Epithelial cell of esophagus (primary cell): ENCODE measurements at regions not wholly inside any gene's neighbourhood (a gene's known extent, or its start where the extent isn't known, plus 50 kb on each side); places are given as distances from the start of the nearest gene placed in this dataset.
"Not testable (repeated sequence)": the region's sequence is repeated elsewhere in the genome, so short reads cannot be mapped to it uniquely, and the experiment has no call there.

Experiments
- DNase-seq: peaks from one replicate; pipeline ENCODE4 v3.0.0; 2010; ENCODE audit warnings: low read depth
- H3K4me3 ChIP-seq: 2 replicates; pipeline ENCODE4 v1.5.1; 2011; ENCODE audit warnings: mild to moderate bottlenecking, low read length, control low read depth
- CTCF ChIP-seq: IDR thresholded peaks from 2 replicates; pipeline ENCODE4 v1.5.1; 2011; ENCODE audit warnings: low read depth, mild to moderate bottlenecking, low read length, control low read depth, inconsistent platforms; ENCODE audit not compliant: insufficient read depth; ENCODE audit errors: missing control alignments

- no peak overlapping the region for H3K4me3 ChIP-seq
- no peak for TF ChIP-seq CTCF
- DNase-seq: peak; percentile 19
Observed at GRCh38 chr10:108323274-108323798, 1158.8 kb upstream of the SORCS1 start.

GRCh38 chr10:108319434-108320222, 1155.1 kb upstream of the SORCS1 start:
- no peak for TF ChIP-seq CTCF
- H3K4me3 ChIP-seq: no peak overlapping the region
- DNase-seq: no peak

- not testable (repeated sequence) for DNase-seq
- H3K4me3 ChIP-seq: peak overlapping the region; percentile 31
Observed at GRCh38 chr10:108315636-108316035, 1151.1 kb upstream of the SORCS1 start.

- H3K4me3 ChIP-seq: no peak overlapping the region
- no peak for DNase-seq
- no peak for TF ChIP-seq CTCF
Observed at GRCh38 chr10:108307925-108308312, 1143.4 kb upstream of the SORCS1 start.

GRCh38 chr10:108307250-108307924, 1142.9 kb upstream of the SORCS1 start:
- TF ChIP-seq CTCF: no peak
- no peak for DNase-seq
- no peak overlapping the region for H3K4me3 ChIP-seq

GRCh38 chr10:108303149-108303548, 1138.6 kb upstream of the SORCS1 start:
- no peak overlapping the region for H3K4me3 ChIP-seq
- DNase-seq: peak; percentile 32
- TF ChIP-seq CTCF: no peak

- no peak for TF ChIP-seq CTCF
- no peak overlapping the region for H3K4me3 ChIP-seq
- DNase-seq: no peak
Observed at GRCh38 chr10:108301002-108301401, 1136.5 kb upstream of the SORCS1 start.
